H9 (cell line): ENCODE measurements at regions not wholly inside any gene's neighbourhood (a gene's known extent, or its start where the extent isn't known, plus 50 kb on each side); places are given as distances from the start of the nearest gene placed in this dataset.

Source experiments
- DNase-seq: peaks from one replicate; pipeline ENCODE4 v3.0.0-alpha.2; 2017
- H2AFZ ChIP-seq: one replicate; pipeline ENCODE4 v1.6.1; 2013; ENCODE audit warnings: mild to moderate bottlenecking, low read length, control low read depth, moderate library complexity
- H2AK5ac ChIP-seq: 2 replicates; pipeline ENCODE4 v1.6.1; 2013; ENCODE audit warnings: low read length, control low read depth, mixed read lengths; ENCODE audit not compliant: insufficient read length
- H2BK120ac ChIP-seq: one replicate; pipeline ENCODE4 v1.6.1; 2013; ENCODE audit warnings: low read depth, mild to moderate bottlenecking, low read length, control low read depth, inconsistent platforms; ENCODE audit not compliant: poor library complexity, severe bottlenecking
- H2BK12ac ChIP-seq: 2 replicates; pipeline ENCODE4 v1.6.1; 2013; ENCODE audit warnings: low read length, control low read depth, mixed read lengths, low read depth; ENCODE audit not compliant: insufficient read length
- H2BK15ac ChIP-seq: 2 replicates; pipeline ENCODE4 v1.6.1; 2013; ENCODE audit warnings: low read depth, low read length, control low read depth
- H2BK20ac ChIP-seq: one replicate; pipeline ENCODE4 v1.6.1; 2013; ENCODE audit warnings: low read depth, mild to moderate bottlenecking, low read length, control low read depth, inconsistent platforms; ENCODE audit not compliant: poor library complexity, severe bottlenecking
- H2BK5ac ChIP-seq: 2 replicates; pipeline ENCODE4 v1.6.1; 2013; ENCODE audit warnings: low read length, control low read depth, mixed read lengths; ENCODE audit not compliant: insufficient read length
- H3K14ac ChIP-seq: 2 replicates; pipeline ENCODE4 v1.6.1; 2013; ENCODE audit warnings: low read length, control low read depth; ENCODE audit not compliant: insufficient read depth
- H3K18ac ChIP-seq: 2 replicates; pipeline ENCODE4 v1.6.1; 2013; ENCODE audit warnings: low read depth, mild to moderate bottlenecking, mixed read lengths, low read length, control low read depth; ENCODE audit not compliant: insufficient read length
- H3K23ac ChIP-seq: 2 replicates; pipeline ENCODE4 v1.6.1; 2013; ENCODE audit warnings: low read length, control low read depth, mixed read lengths, low read depth; ENCODE audit not compliant: insufficient read length
- H3K23me2 ChIP-seq: 2 replicates; pipeline ENCODE4 v1.6.1; 2013; ENCODE audit warnings: low read depth, mild to moderate bottlenecking, mixed read lengths, low read length, control low read depth; ENCODE audit not compliant: insufficient read length, poor library complexity, severe bottlenecking
- H3K27ac ChIP-seq: 2 replicates; pipeline ENCODE4 v1.5.1; 2013; ENCODE audit warnings: low read length, control low read depth, mixed read lengths, low read depth; ENCODE audit not compliant: insufficient read length
- H3K27me3 ChIP-seq: 2 replicates; pipeline ENCODE4 v1.6.1; 2013; ENCODE audit warnings: low read length, control low read depth, inconsistent platforms; ENCODE audit not compliant: insufficient read depth
- H3K4ac ChIP-seq: 2 replicates; pipeline ENCODE4 v1.6.1; 2013; ENCODE audit warnings: low read depth, mild to moderate bottlenecking, control low read depth, inconsistent platforms, low read length, moderate library complexity
- H3K4me1 ChIP-seq: 2 replicates; pipeline ENCODE4 v1.6.1; 2013; ENCODE audit warnings: low read length, control low read depth, inconsistent platforms; ENCODE audit not compliant: insufficient read depth
- H3K4me2 ChIP-seq: 2 replicates; pipeline ENCODE4 v1.6.1; 2013; ENCODE audit warnings: low read length, control low read depth, mixed read lengths; ENCODE audit not compliant: insufficient read length, insufficient read depth
- H3K56ac ChIP-seq: 2 replicates; pipeline ENCODE4 v1.6.1; 2013; ENCODE audit warnings: low read depth, mild to moderate bottlenecking, mixed read lengths, low read length, control low read depth; ENCODE audit not compliant: insufficient read length
- H3K79me1 ChIP-seq: 2 replicates; pipeline ENCODE4 v1.6.1; 2013; ENCODE audit warnings: low read depth, mild to moderate bottlenecking, moderate library complexity, low read length, control low read depth, inconsistent platforms; ENCODE audit not compliant: insufficient read depth, poor library complexity, severe bottlenecking
- H3K79me2 ChIP-seq: 2 replicates; pipeline ENCODE4 v1.6.1; 2013; ENCODE audit warnings: low read length, control low read depth, inconsistent platforms; ENCODE audit not compliant: insufficient read depth
- H3K9ac ChIP-seq: 2 replicates; pipeline ENCODE4 v1.6.1; 2013; ENCODE audit warnings: low read length, control low read depth, mixed read lengths; ENCODE audit not compliant: insufficient read length; ENCODE audit errors: extremely low read depth
- H3K9me3 ChIP-seq: one replicate; pipeline ENCODE4 v1.6.1; 2013; ENCODE audit warnings: low read depth, low read length, inconsistent platforms; ENCODE audit not compliant: control insufficient read depth
- H3T11ph ChIP-seq: one replicate; pipeline ENCODE4 v1.6.1; 2013; ENCODE audit warnings: mild to moderate bottlenecking, low read length, control low read depth, inconsistent platforms
- H4K20me1 ChIP-seq: one replicate; pipeline ENCODE4 v1.6.1; 2013; ENCODE audit not compliant: control insufficient read depth, insufficient read length, insufficient read depth
- H4K5ac ChIP-seq: 2 replicates; pipeline ENCODE4 v1.6.1; 2013; ENCODE audit warnings: low read depth, mild to moderate bottlenecking, mixed read lengths, low read length, control low read depth; ENCODE audit not compliant: insufficient read length
- H4K8ac ChIP-seq: replicated peaks from 2 replicates; pipeline ENCODE4 v1.6.1; 2013; ENCODE audit warnings: low read length, control low read depth, mixed read lengths, low read depth; ENCODE audit not compliant: insufficient read length
- H4K91ac ChIP-seq: 2 replicates; pipeline ENCODE4 v1.6.1; 2013; ENCODE audit warnings: low read depth, mild to moderate bottlenecking, moderate library complexity, mixed read lengths, low read length, control low read depth; ENCODE audit not compliant: insufficient read length
- H3K27ac Mint-ChIP-seq, 3 experiments: 2 replicates in 2 of 3; 3 replicates in 1 of 3; pipeline ENCODE4 v1.8.0; 2020 to 2021; ENCODE audit warnings: mixed read lengths in 3 of 3, mild to moderate bottlenecking in 1 of 3, moderate library complexity in 1 of 3
- H3K27me3 Mint-ChIP-seq: 2 replicates; pipeline ENCODE4 v1.8.0; 2021; ENCODE audit warnings: low read depth, mild to moderate bottlenecking, moderate library complexity, mixed read lengths
- H3K36me3 Mint-ChIP-seq, 3 experiments: 2 replicates in 2 of 3; 3 replicates in 1 of 3; pipeline ENCODE4 v1.8.0; 2020 to 2021; ENCODE audit warnings: low read depth in 3 of 3, mixed read lengths in 3 of 3; ENCODE audit not compliant: insufficient read depth in 1 of 3
- H3K4me1 Mint-ChIP-seq, 2 experiments: 2 replicates each; pipeline ENCODE4 v1.8.0; 2020; ENCODE audit warnings: mixed read lengths in 2 of 2
- H3K4me3 Mint-ChIP-seq, 2 experiments: 2 replicates in 1 of 2; 3 replicates in 1 of 2; pipeline ENCODE4 v1.8.0; 2020 to 2021; ENCODE audit warnings: mild to moderate bottlenecking in 2 of 2, mixed read lengths in 2 of 2, moderate library complexity in 1 of 2
- H3K9me3 Mint-ChIP-seq, 2 experiments: 2 replicates in 1 of 2; 3 replicates in 1 of 2; pipeline ENCODE4 v1.8.0; 2020; ENCODE audit warnings: mild to moderate bottlenecking in 2 of 2, mixed read lengths in 2 of 2, moderate library complexity in 1 of 2
- WGBS: extraction: QIAGEN DNeasy Blood & Tissue Kit; methylation state at CpG from one replicate; pipeline ENCODE4 v1.1.7; 2013; ENCODE audit warnings: missing lambda C conversion rate, low lambda C conversion rate, mixed read lengths; ENCODE audit not compliant: insufficient read length; ENCODE audit errors: extremely low coverage; 5-methylcytosine and 5-hydroxymethylcytosine counted together
- TF ChIP-seq, protein P1 (sequence below): fragments of 200-600 bp; sonication (generic); conservative IDR thresholded peaks from 3 replicates; pipeline ENCODE4 v1.8.0; 2021; ENCODE audit warnings: antibody characterized with exemption, mild to moderate bottlenecking

- Histone ChIP-seq H3K27me3 (no peaks in the 10 kb centered on the region), H3K23ac (no peak overlapping the region), H2BK12ac (no peak overlapping the region), H3T11ph (no peak overlapping the region), H3K27ac (no peak overlapping the region), H3K4ac (no peak overlapping the region), H3K79me2 (no peaks in the 10 kb centered on the region), H3K18ac (no peak overlapping the region), H4K8ac (no peak overlapping the region), H2BK15ac (no peak overlapping the region), H4K5ac (no peak overlapping the region), H3K9me3 (no peaks in the 10 kb centered on the region), H2BK20ac (no peak overlapping the region), H2AK5ac (no peak overlapping the region), H3K4me2 (no peak overlapping the region), H3K56ac (no peak overlapping the region), H3K14ac (no peak overlapping the region), H4K91ac (no peak overlapping the region), H2BK120ac (no peak overlapping the region), H3K4me1 (no peaks in the 10 kb centered on the region), H2AFZ (no peak overlapping the region), H2BK5ac (no peak overlapping the region), H4K20me1 (no peaks in the 10 kb centered on the region), H3K9ac (no peak overlapping the region), H3K79me1 (no peaks in the 10 kb centered on the region), H3K23me2 (no peaks in the 10 kb centered on the region)
- TF ChIP-seq, protein P1, sequence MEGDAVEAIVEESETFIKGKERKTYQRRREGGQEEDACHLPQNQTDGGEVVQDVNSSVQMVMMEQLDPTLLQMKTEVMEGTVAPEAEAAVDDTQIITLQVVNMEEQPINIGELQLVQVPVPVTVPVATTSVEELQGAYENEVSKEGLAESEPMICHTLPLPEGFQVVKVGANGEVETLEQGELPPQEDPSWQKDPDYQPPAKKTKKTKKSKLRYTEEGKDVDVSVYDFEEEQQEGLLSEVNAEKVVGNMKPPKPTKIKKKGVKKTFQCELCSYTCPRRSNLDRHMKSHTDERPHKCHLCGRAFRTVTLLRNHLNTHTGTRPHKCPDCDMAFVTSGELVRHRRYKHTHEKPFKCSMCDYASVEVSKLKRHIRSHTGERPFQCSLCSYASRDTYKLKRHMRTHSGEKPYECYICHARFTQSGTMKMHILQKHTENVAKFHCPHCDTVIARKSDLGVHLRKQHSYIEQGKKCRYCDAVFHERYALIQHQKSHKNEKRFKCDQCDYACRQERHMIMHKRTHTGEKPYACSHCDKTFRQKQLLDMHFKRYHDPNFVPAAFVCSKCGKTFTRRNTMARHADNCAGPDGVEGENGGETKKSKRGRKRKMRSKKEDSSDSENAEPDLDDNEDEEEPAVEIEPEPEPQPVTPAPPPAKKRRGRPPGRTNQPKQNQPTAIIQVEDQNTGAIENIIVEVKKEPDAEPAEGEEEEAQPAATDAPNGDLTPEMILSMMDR: no peak
- no peaks in the 10 kb centered on the region; a peak in 1 of 5 replicates for H3K9me3 Mint-ChIP-seq
- no peak for DNase-seq
- H3K4me1 Mint-ChIP-seq: peaks cover 12 to 15% of the 10 kb centered on the region in 2 experiments
- WGBS: no CpG with 5 or more reads among the region's 4 CpGs
- no peak overlapping the region for H3K4me3 Mint-ChIP-seq
- H3K36me3 Mint-ChIP-seq: no peaks in the 10 kb centered on the region
- no peaks in the 10 kb centered on the region for H3K27me3 Mint-ChIP-seq
- no peak overlapping the region for H3K27ac Mint-ChIP-seq
Observed at GRCh38 chr20:19926591-19926990, 90.6 kb upstream of the NAA20 start.
